Breast epithelium (tissue), 4 donors: ENCODE measurements at regions not wholly inside any gene's neighbourhood (a gene's known extent, or its start where the extent isn't known, plus 50 kb on each side); places are given as distances from the start of the nearest gene placed in this dataset.
A peak's percentile ranks its signal among the peaks of the same experiment; 100 is the strongest.
"Not testable (repeated sequence)": the region's sequence is repeated elsewhere in the genome, so short reads cannot be mapped to it uniquely, and the experiment has no call there.

Source experiments
- DNase-seq, 2 donors: peaks; one replicate each; pipeline ENCODE4 v3.0.0-alpha.2; 2019; ENCODE audit warnings: low spot score in 2 of 2
- H3K27ac ChIP-seq, 2 donors: fragments of 200-600 bp; sonication (generic) in 1 of 2; one replicate each; pipeline ENCODE4 v1.5.1; 2016 to 2019; ENCODE audit warnings: mild to moderate bottlenecking in 1 of 2
- H3K27me3 ChIP-seq, 2 donors: fragments of 200-600 bp; sonication (generic) in 1 of 2; one replicate each; pipeline versions ENCODE4 v1.5.1 to v1.6.0; 2017 to 2019; ENCODE audit warnings: control low read depth in 1 of 2, mild to moderate bottlenecking in 1 of 2
- H3K36me3 ChIP-seq: fragments of 200-600 bp; one replicate; pipeline ENCODE4 v1.5.1; 2019
- H3K4me1 ChIP-seq, 2 donors: fragments of 200-600 bp; sonication (generic); one replicate each; pipeline ENCODE4 v1.5.1; 2016 to 2019; ENCODE audit warnings: control low read depth in 1 of 2
- H3K4me3 ChIP-seq, 3 donors: fragments of 200-600 bp; sonication (generic); 1 replicate in 2 of 3; 2 replicates in 1 of 3; pipeline ENCODE4 v1.5.1; 2016 to 2019; ENCODE audit warnings: mild to moderate bottlenecking in 3 of 3, moderate library complexity in 2 of 3
- H3K9me3 ChIP-seq, 2 donors: fragments of 200-600 bp; sonication (generic) in 1 of 2; one replicate each; pipeline ENCODE4 v1.5.1; 2016 to 2019; ENCODE audit warnings: control low read depth in 1 of 2
- POLR2A ChIP-seq: fragments of 450-650 bp; IDR thresholded peaks from one replicate; pipeline ENCODE4 v1.6.1; 2016; ENCODE audit warnings: antibody characterized with exemption, mild to moderate bottlenecking, moderate library complexity
- POLR2AphosphoS5 ChIP-seq, 3 donors: sonication (generic); formaldehyde crosslinking; IDR thresholded peaks; one replicate each; pipeline ENCODE4 v1.6.1; 2017; ENCODE audit warnings: antibody characterized with exemption in 3 of 3
- intact Hi-C: fragments of 100-400 bp; cut with DNase I; formaldehyde crosslinking; loops from one replicate; pipeline ENCODE4 v1.15.1; 2023; ENCODE audit warnings: low total_unique reads
- TF ChIP-seq, protein P1 (sequence below), 3 donors: fragments of 450-650 bp; IDR thresholded peaks; one replicate each; pipeline ENCODE4 v1.5.1; 2016 to 2017; ENCODE audit warnings: antibody characterized with exemption in 3 of 3, mild to moderate bottlenecking in 3 of 3, moderate library complexity in 3 of 3

DNA sequence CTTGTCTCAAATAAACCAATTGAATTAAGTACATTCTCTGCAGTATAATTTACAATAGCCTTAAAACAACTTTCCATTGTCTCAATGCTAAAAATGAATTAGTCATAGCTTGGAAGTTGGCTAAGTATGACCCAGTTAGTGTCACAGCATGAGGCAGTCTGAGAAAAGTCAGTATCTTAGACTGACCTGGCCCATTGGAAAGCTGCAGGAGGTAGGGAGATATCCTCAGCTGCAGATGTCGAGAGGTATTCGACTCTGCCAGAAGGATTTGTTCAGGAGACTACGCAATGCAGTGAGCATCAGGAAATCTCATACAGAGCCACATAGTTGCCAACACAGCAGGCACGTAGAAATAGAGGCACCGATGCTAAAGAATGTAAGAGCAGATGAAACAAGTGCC is 350.9 kb upstream of the NRSN1 start:
- intact Hi-C loops, result no loop called here
- Histone ChIP-seq H3K27me3 (no peaks in the 10 kb centered on the region), H3K27ac (no peak overlapping the region), H3K4me3 (no peak overlapping the region), H3K4me1 (no peaks in the 10 kb centered on the region), H3K36me3 (no peaks in the 10 kb centered on the region), H3K9me3 (no peaks in the 10 kb centered on the region)
- TF ChIP-seq, protein P1, sequence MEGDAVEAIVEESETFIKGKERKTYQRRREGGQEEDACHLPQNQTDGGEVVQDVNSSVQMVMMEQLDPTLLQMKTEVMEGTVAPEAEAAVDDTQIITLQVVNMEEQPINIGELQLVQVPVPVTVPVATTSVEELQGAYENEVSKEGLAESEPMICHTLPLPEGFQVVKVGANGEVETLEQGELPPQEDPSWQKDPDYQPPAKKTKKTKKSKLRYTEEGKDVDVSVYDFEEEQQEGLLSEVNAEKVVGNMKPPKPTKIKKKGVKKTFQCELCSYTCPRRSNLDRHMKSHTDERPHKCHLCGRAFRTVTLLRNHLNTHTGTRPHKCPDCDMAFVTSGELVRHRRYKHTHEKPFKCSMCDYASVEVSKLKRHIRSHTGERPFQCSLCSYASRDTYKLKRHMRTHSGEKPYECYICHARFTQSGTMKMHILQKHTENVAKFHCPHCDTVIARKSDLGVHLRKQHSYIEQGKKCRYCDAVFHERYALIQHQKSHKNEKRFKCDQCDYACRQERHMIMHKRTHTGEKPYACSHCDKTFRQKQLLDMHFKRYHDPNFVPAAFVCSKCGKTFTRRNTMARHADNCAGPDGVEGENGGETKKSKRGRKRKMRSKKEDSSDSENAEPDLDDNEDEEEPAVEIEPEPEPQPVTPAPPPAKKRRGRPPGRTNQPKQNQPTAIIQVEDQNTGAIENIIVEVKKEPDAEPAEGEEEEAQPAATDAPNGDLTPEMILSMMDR (IDR thresholded peaks at IDR 0.05), result no peak
- TF ChIP-seq POLR2A, result no peak
- TF ChIP-seq POLR2AphosphoS5 (IDR thresholded peaks at IDR 0.05), result no peak
- DNase-seq, result no peak

DNA sequence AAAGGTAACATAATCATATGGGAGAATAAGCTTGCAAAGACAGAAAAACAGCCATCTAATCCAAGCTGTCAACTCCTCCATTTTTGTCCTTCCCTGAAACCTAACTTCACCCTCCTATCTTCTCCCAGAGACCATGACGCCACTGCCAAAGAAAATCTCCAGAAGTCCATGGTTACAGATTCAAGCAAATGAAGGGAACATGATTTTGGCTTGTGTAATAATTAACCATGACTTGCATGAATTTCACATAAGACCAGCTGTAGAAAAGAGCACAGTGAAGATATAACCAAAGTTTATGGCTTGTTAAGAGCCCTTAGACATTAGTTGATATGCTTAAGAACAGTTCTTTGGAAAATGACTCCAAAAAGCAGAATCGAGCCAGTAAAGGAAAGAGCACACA is 342.1 kb upstream of the NRSN1 start:
- H3K36me3 ChIP-seq, result no peaks in the 10 kb centered on the region
- intact Hi-C loops, result no loop called here
- H3K27me3 ChIP-seq, result no peaks in the 10 kb centered on the region
- no peaks in the 10 kb centered on the region for H3K9me3 ChIP-seq
- H3K4me1 ChIP-seq, result no peaks in the 10 kb centered on the region
- TF ChIP-seq POLR2A (no peak), POLR2AphosphoS5 (IDR thresholded peaks at IDR 0.05) (no peak)
- TF ChIP-seq, protein P1 (IDR thresholded peaks at IDR 0.05), result no peak
- no peak for DNase-seq
- no peak overlapping the region for H3K27ac ChIP-seq
- H3K4me3 ChIP-seq, result no peak overlapping the region

DNA sequence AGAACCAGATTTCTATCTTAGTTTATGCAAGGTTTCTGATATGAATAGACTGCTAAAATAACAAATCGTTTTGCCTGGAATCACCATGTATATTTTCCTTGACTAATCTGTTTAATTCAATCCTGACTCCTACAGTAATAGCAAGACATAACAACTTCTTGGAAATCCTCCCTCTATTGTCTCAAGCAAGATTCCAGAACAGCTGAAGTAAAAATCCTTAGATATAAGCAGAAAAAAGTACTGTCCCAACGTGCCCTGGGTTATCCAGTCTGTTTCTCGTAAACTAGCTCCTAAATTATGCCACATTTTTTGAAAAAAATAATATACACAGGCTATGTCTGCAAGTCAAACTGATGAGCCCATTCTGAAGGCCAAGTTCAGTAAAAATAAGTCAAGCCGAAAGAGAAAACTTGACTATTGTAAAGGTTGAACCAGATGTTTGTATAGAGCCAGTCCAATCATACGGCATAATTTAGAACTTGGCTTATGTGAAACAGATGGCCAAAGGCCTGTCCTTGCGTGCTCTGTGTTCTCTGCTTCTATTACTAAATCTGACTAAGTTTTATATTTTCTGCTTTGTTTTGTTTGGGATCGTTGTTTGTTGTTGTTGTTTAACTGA is 341.6 kb upstream of the NRSN1 start:
- no peak for DNase-seq
- TF ChIP-seq POLR2AphosphoS5 (IDR thresholded peaks at IDR 0.05) (no peak), POLR2A (no peak)
- TF ChIP-seq, protein P1 (IDR thresholded peaks at IDR 0.05), result no peak
- H3K36me3 ChIP-seq, result no peaks in the 10 kb centered on the region
- intact Hi-C loops, result no loop called here
- no peaks in the 10 kb centered on the region for H3K27me3 ChIP-seq
- H3K4me3 ChIP-seq, result no peak overlapping the region
- no peaks in the 10 kb centered on the region for H3K4me1 ChIP-seq
- peak overlapping the region in 1 of 2 donors; percentile 18 for H3K27ac ChIP-seq
- H3K9me3 ChIP-seq, result no peaks in the 10 kb centered on the region

DNA sequence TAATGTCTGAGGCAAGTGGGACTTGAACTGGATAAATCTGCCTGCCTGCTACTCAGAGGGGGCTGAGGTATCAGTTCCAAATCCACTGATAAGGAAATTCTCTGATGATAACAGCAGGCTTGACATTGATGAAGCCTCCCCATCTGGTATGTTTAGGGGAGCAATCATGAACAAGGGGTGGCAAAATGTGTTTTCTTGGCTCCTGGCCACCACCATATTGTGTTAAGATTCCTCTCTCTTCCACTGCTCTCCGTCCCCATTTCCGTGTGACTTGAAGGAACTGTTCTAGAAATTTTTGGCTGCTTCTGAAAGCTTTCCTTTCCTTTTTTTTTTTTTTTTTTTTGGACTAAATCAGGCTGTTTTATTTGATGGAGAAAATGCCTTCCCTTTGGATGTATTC is 335.3 kb upstream of the NRSN1 start:
- intact Hi-C loops, result no loop called here

DNA sequence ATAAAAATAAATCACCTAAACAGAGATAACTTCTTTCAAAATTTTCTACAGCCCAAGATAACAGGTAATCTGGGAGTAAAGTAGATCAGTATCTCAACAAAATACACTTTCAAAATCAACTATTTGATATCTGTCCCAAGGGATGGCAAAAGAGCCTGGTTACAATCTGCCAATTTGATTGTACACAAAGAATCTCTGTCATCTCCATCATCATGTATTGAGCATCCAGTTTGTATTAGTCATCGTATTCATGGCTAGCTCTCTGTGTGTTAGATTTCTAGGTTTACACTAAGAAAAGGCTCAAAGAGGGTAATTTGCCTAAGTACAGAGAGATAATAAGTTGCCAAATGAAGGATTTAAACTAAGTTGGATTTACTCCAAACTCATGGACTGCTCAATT is 329.0 kb upstream of the NRSN1 start:
- no peak for DNase-seq
- Histone ChIP-seq H3K27ac (no peak overlapping the region), H3K9me3 (no peaks in the 10 kb centered on the region), H3K27me3 (no peaks in the 10 kb centered on the region), H3K36me3 (no peaks in the 10 kb centered on the region), H3K4me3 (no peak overlapping the region), H3K4me1 (no peaks in the 10 kb centered on the region)
- intact Hi-C loops, result no loop called here
- no peak for TF ChIP-seq POLR2A
- TF ChIP-seq, protein P1 (IDR thresholded peaks at IDR 0.05), result no peak
- no peak for TF ChIP-seq POLR2AphosphoS5 (IDR thresholded peaks at IDR 0.05)

More for the DNA sequence above, 335.3 kb upstream of the NRSN1 start:
- TF ChIP-seq, protein P1 (IDR thresholded peaks at IDR 0.05), result no peak
- TF ChIP-seq POLR2A, result no peak
- TF ChIP-seq POLR2AphosphoS5 (IDR thresholded peaks at IDR 0.05), result no peak
- Histone ChIP-seq H3K36me3 (no peaks in the 10 kb centered on the region), H3K27me3 (no peaks in the 10 kb centered on the region), H3K4me3 (no peak overlapping the region), H3K27ac (no peak overlapping the region), H3K9me3 (no peaks in the 10 kb centered on the region), H3K4me1 (no peaks in the 10 kb centered on the region)
- no peak for DNase-seq

DNA sequence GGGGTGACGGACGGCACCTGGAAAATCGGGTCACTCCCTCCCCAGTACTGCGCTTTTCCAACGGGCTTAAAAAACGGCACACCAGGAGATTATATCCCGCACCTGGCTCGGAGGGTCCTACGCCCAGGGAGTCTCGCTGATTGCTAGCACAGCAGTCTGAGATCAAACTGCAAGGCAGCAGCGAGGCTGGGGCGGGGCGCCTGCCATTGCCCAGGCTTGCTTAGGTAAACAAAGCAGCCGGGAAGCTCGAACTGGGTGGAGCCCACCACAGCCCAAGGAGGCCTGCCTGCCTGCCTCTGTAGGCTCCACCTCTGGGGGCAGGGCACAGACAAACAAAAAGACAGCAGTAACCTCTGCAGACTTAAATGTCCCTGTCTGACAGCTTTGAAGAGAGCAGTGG is 321.7 kb upstream of the NRSN1 start:
- H3K4me3 ChIP-seq, H3K4me1 ChIP-seq, H3K27me3 ChIP-seq, H3K27ac ChIP-seq, H3K9me3 ChIP-seq, H3K36me3 ChIP-seq, intact Hi-C loops, DNase-seq: not testable (repeated sequence)

DNA sequence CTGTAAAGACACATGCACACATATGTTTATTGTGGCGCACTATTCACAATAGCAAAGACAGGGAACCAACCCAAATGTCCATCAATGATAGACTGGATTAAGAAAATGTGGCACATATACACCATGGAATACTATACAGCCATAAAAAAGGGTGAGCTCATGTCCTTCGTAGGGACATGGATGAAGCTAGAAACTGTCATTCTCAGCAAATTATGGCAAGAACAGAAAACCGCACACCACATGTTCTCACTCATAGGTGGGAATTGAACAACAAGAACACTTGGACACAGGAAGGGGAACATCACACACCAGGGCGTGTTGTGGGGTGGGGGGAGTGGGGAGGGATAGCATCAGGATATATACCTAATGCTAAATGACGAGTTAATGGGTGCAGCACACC is 304.9 kb upstream of the NRSN1 start:
- H3K27me3 ChIP-seq, H3K9me3 ChIP-seq, H3K4me1 ChIP-seq, H3K4me3 ChIP-seq, intact Hi-C loops, DNase-seq, H3K27ac ChIP-seq, H3K36me3 ChIP-seq: not testable (repeated sequence)
